Type B pancreatic cell (in vitro differentiated cells): ENCODE measurements at regions not wholly inside any gene's neighbourhood (a gene's known extent, or its start where the extent isn't known, plus 50 kb on each side); places are given as distances from the start of the nearest gene placed in this dataset.

Experiments
- DNase-seq: peaks from one replicate; pipeline ENCODE4 v3.0.0; 2021; ENCODE audit warnings: mixed read lengths; ENCODE audit not compliant: unreplicated experiment; ENCODE audit errors: extremely low spot score
- H3K27ac Mint-ChIP-seq: 2 replicates; pipeline ENCODE4 v1.8.0; 2021; ENCODE audit warnings: mild to moderate bottlenecking, mixed read lengths
- H3K27me3 Mint-ChIP-seq: 2 replicates; pipeline ENCODE4 v1.8.0; 2021; ENCODE audit warnings: mixed read lengths
- H3K36me3 Mint-ChIP-seq: 2 replicates; pipeline ENCODE4 v1.8.0; 2021; ENCODE audit warnings: mixed read lengths
- H3K4me1 Mint-ChIP-seq: one replicate; pipeline ENCODE4 v1.8.0; 2021; ENCODE audit warnings: mixed read lengths; ENCODE audit not compliant: unreplicated experiment
- H3K4me3 Mint-ChIP-seq: 2 replicates; pipeline ENCODE4 v1.8.0; 2021; ENCODE audit warnings: mild to moderate bottlenecking, mixed read lengths
- H3K9me3 Mint-ChIP-seq: 2 replicates; pipeline ENCODE4 v1.8.0; 2021; ENCODE audit warnings: mixed read lengths
- TF ChIP-seq, protein P1 (sequence below): fragments of 200-600 bp; sonication (generic); conservative IDR thresholded peaks from 2 replicates; pipeline ENCODE4 v1.5.0; 2021; ENCODE audit warnings: antibody characterized with exemption, mild to moderate bottlenecking

DNA sequence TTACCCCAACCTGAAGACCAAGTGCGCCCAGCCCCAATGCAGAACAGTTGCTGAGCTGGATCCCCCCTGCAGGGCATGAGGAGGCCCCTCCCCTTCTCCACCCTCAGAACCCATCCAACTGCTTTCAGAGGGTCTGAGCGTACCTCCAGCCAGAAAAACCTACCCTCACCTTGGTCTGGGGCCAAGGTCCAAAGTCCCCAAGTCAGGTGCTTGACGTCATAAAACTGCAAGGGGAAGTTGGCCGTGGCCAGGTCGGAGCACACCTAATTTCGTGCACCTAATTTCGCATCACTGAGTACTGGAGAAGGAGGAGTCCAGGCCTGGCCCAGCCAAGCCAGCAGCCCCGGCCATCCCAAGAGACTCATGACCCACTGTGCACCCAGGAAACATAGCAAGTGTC is 289.8 kb downstream of the CTTN start:
- Mint-ChIP-seq H3K9me3 (peaks cover 4% of the 10 kb centered on the region), H3K36me3 (no peaks in the 10 kb centered on the region), H3K4me3 (no peak overlapping the region), H3K4me1 (no peaks in the 10 kb centered on the region), H3K27ac (no peak overlapping the region), H3K27me3 (no peaks in the 10 kb centered on the region)
- TF ChIP-seq, protein P1, sequence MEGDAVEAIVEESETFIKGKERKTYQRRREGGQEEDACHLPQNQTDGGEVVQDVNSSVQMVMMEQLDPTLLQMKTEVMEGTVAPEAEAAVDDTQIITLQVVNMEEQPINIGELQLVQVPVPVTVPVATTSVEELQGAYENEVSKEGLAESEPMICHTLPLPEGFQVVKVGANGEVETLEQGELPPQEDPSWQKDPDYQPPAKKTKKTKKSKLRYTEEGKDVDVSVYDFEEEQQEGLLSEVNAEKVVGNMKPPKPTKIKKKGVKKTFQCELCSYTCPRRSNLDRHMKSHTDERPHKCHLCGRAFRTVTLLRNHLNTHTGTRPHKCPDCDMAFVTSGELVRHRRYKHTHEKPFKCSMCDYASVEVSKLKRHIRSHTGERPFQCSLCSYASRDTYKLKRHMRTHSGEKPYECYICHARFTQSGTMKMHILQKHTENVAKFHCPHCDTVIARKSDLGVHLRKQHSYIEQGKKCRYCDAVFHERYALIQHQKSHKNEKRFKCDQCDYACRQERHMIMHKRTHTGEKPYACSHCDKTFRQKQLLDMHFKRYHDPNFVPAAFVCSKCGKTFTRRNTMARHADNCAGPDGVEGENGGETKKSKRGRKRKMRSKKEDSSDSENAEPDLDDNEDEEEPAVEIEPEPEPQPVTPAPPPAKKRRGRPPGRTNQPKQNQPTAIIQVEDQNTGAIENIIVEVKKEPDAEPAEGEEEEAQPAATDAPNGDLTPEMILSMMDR, result no peak
- DNase-seq, result no peak

DNA sequence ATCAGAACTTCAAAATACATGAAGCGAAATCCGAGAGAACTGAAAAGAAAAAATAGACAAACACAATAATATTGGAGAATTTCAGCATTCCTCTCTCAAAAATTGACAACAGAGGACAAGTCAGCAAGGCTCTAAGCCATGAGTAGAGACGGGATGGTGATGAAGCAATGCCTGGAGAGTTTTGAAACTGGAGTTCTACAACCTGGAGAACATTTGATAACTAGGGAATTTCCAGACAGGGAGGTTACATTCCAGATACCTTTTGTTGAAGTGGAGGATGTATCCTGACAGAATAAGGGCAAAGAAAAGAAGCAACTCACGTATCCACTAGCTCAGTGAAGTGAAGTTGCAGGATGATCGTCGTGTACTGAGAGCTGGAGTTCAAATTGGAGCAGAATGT is 291.4 kb downstream of the CTTN start:
- Mint-ChIP-seq H3K9me3 (peaks cover 4% of the 10 kb centered on the region), H3K27ac (no peak overlapping the region), H3K27me3 (no peaks in the 10 kb centered on the region), H3K4me3 (no peak overlapping the region), H3K4me1 (no peaks in the 10 kb centered on the region), H3K36me3 (no peaks in the 10 kb centered on the region)
- DNase-seq, result no peak
- TF ChIP-seq, protein P1, result no peak

DNA sequence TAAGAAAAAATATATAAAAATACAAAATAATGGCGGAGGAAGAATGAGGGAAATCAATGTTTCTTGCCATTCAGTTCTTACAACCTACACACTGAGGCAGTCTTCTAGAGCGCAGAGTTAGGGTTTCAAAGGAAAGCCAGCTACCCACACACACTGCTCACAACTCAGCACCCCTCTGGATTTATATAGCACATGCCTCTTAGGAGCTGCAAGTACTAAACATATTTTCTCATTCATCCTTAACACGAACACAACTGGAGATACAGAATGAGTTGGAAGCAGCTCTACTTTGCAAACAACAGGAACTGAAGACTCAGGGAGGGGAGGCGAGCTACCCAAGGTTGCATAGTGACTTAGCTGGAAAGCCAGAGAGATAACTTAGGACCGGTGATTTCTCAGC is 293.8 kb downstream of the CTTN start:
- TF ChIP-seq, protein P1, result no peak
- no peak overlapping the region for H3K4me3 Mint-ChIP-seq
- no peaks in the 10 kb centered on the region for H3K4me1 Mint-ChIP-seq
- no peak overlapping the region for H3K27ac Mint-ChIP-seq
- peaks cover 4% of the 10 kb centered on the region for H3K9me3 Mint-ChIP-seq
- no peaks in the 10 kb centered on the region for H3K36me3 Mint-ChIP-seq
- DNase-seq, result no peak
- no peaks in the 10 kb centered on the region for H3K27me3 Mint-ChIP-seq

DNA sequence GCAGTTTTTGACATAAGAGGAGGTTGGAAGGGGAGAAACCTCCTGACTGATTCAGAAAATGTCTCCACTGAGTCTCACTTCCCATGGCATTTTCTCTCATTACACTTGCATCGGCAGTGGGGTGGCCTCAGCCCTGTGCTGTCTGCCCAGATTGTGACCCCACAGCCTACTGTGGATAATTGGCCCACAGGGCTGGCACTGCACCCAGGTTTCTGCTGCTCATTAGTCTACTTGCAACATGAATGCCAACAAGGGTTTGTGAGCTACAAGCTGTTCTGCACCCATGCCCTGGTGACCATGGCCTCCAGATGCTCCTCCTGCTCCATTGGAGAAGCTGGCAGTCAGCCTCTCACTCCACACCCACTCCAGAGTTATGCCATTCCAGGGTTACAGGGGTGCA is 296.0 kb downstream of the CTTN start:
- H3K27me3 Mint-ChIP-seq, result no peaks in the 10 kb centered on the region
- no peaks in the 10 kb centered on the region for H3K4me1 Mint-ChIP-seq
- no peak overlapping the region for H3K4me3 Mint-ChIP-seq
- TF ChIP-seq, protein P1, result no peak
- no peaks in the 10 kb centered on the region for H3K36me3 Mint-ChIP-seq
- H3K9me3 Mint-ChIP-seq, result peaks cover 4% of the 10 kb centered on the region
- DNase-seq, result no peak
- H3K27ac Mint-ChIP-seq, result no peak overlapping the region

DNA sequence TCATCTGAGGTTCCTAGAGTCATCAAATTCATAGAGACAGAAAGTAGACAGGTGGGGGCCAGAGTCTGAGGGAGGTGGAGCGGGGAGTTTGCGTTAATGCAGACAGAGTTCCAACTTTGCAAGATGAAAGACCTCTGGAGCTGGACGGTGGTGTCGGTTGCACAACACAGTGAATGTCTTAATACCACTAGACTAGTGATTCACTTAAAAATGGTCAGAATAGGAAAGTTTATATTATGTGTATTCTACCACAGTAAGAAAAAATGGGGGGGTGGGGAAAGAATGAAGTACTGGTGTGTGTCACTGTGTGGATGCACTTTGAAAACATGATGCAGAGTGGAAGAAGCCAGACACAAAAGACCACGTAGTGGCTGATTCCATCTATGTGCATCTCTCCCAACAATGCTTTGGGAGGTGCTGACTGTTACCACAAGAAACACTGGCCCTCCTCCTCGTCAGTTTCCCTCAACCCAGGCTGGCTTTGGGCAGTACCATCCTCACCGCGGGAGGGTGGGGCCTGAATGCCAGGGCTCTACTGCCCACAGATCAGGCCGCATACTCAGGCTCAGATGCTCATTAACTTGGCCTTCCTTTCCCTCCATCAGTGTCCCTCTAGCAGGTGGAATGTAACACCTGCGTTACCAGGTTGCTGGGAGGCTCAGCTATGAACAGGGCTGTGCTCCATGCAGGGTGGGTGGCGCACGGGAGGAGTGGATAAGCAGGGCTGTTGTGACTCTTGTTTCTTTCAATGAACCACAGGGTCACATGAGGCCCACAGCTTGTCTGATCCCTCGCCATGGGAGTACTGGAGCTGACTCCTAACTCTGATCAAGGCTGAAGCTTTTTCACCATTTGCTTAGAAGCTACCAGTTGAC is 297.0 kb downstream of the CTTN start:
- no peaks in the 10 kb centered on the region for H3K9me3 Mint-ChIP-seq
- TF ChIP-seq, protein P1, result no peak
- no peak for DNase-seq
- H3K27ac Mint-ChIP-seq, result no peak overlapping the region
- no peaks in the 10 kb centered on the region for H3K27me3 Mint-ChIP-seq
- no peak overlapping the region for H3K4me3 Mint-ChIP-seq
- H3K36me3 Mint-ChIP-seq, result no peaks in the 10 kb centered on the region
- no peaks in the 10 kb centered on the region for H3K4me1 Mint-ChIP-seq
